K562 (cell line): ENCODE measurements at regions not wholly inside any gene's neighbourhood (a gene's known extent, or its start where the extent isn't known, plus 50 kb on each side); places are given as distances from the start of the nearest gene placed in this dataset.

Source experiments
- ARID2 ChIP-seq: fragments of 450-650 bp; IDR thresholded peaks from 2 replicates; pipeline ENCODE4 v1.6.1; 2017; ENCODE audit warnings: antibody characterized with exemption, mild to moderate bottlenecking
- DPF2 ChIP-seq: fragments of 450-650 bp; IDR thresholded peaks from 2 replicates; pipeline ENCODE4 v1.6.1; 2016
- POLR2AphosphoS5 ChIP-seq: IDR thresholded peaks from 2 replicates; pipeline ENCODE4 v1.6.1; 2011; ENCODE audit warnings: mild to moderate bottlenecking, low read depth, low read length, moderate library complexity; ENCODE audit not compliant: control insufficient read depth, insufficient read depth
- POLR2H ChIP-seq: IDR thresholded peaks from 2 replicates; pipeline ENCODE4 v1.6.1; 2016; ENCODE audit warnings: missing genetic modification characterization, low read depth, mild to moderate bottlenecking, control low read depth, missing compliant biosample characterization, moderate library complexity
- SIX5 ChIP-seq, 2 experiments: IDR thresholded peaks; 2 replicates each; pipeline ENCODE4 v1.6.1; 2011; ENCODE audit warnings: low read length in 2 of 2, borderline replicate concordance in 1 of 2, low read depth in 1 of 2, mild to moderate bottlenecking in 1 of 2, moderate library complexity in 1 of 2; ENCODE audit not compliant: insufficient read depth in 1 of 2
- TCF7 ChIP-seq: sonication (generic); IDR thresholded peaks from 2 replicates; pipeline ENCODE4 v1.6.1; 2016; ENCODE audit warnings: antibody characterized with exemption, borderline replicate concordance
- ZBTB1 ChIP-seq: sonication (generic); formaldehyde crosslinking; IDR thresholded peaks from 2 replicates; pipeline ENCODE4 v1.8.1; 2023; ENCODE audit warnings: missing genetic modification reagents, low read depth, mild to moderate bottlenecking, borderline replicate concordance
- TF ChIP-seq, protein P1 (sequence below), 2 experiments: fragments of 450-650 bp; IDR thresholded peaks; 2 replicates each; pipeline ENCODE4 v1.6.1; 2016; ENCODE audit warnings: mild to moderate bottlenecking in 2 of 2, borderline replicate concordance in 1 of 2, low read depth in 1 of 2, moderate library complexity in 1 of 2
- TF ChIP-seq, protein P2 (sequence below): fragments of 250-450 bp; sonication (Bioruptor Pico); IDR thresholded peaks from 2 replicates; pipeline ENCODE4 v1.5.0; 2021; ENCODE audit warnings: mild to moderate bottlenecking, borderline replicate concordance
- TF ChIP-seq, protein P3 (sequence below): fragments of 450-650 bp; IDR thresholded peaks from 2 replicates; pipeline ENCODE4 v1.6.1; 2017; ENCODE audit warnings: antibody characterized with exemption, mild to moderate bottlenecking

DNA sequence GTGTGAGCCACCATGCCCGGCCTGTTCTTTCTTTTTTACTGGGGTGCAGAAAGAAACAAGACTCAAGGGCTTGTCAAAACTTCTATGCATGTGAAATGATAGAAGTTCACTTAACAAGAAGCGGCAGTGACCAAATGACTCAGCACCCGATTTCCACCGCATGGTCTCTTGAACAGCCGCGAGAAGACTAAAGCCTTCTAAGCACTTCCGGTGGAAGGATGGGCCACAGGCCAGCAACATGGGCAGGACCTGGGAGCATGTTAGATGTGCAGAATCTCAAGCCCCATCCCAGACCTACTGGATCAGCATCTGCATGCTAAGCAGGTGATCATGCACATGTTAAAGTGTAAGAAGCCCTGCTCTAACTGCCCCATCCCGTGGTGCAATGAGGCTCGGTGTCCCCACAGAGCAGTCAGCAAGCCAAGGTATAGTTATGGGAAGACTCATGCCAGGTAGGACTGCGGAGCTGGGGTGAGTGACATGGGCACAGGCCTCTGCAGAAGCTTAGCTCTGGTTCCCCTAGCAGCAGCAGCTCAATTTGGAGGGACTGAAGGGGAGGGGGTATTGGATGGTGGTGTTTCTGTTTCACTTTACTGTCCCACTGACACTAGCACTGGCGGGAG, 88.5 kb upstream of the HNF1B start (continued):
- TF ChIP-seq, protein P1, sequence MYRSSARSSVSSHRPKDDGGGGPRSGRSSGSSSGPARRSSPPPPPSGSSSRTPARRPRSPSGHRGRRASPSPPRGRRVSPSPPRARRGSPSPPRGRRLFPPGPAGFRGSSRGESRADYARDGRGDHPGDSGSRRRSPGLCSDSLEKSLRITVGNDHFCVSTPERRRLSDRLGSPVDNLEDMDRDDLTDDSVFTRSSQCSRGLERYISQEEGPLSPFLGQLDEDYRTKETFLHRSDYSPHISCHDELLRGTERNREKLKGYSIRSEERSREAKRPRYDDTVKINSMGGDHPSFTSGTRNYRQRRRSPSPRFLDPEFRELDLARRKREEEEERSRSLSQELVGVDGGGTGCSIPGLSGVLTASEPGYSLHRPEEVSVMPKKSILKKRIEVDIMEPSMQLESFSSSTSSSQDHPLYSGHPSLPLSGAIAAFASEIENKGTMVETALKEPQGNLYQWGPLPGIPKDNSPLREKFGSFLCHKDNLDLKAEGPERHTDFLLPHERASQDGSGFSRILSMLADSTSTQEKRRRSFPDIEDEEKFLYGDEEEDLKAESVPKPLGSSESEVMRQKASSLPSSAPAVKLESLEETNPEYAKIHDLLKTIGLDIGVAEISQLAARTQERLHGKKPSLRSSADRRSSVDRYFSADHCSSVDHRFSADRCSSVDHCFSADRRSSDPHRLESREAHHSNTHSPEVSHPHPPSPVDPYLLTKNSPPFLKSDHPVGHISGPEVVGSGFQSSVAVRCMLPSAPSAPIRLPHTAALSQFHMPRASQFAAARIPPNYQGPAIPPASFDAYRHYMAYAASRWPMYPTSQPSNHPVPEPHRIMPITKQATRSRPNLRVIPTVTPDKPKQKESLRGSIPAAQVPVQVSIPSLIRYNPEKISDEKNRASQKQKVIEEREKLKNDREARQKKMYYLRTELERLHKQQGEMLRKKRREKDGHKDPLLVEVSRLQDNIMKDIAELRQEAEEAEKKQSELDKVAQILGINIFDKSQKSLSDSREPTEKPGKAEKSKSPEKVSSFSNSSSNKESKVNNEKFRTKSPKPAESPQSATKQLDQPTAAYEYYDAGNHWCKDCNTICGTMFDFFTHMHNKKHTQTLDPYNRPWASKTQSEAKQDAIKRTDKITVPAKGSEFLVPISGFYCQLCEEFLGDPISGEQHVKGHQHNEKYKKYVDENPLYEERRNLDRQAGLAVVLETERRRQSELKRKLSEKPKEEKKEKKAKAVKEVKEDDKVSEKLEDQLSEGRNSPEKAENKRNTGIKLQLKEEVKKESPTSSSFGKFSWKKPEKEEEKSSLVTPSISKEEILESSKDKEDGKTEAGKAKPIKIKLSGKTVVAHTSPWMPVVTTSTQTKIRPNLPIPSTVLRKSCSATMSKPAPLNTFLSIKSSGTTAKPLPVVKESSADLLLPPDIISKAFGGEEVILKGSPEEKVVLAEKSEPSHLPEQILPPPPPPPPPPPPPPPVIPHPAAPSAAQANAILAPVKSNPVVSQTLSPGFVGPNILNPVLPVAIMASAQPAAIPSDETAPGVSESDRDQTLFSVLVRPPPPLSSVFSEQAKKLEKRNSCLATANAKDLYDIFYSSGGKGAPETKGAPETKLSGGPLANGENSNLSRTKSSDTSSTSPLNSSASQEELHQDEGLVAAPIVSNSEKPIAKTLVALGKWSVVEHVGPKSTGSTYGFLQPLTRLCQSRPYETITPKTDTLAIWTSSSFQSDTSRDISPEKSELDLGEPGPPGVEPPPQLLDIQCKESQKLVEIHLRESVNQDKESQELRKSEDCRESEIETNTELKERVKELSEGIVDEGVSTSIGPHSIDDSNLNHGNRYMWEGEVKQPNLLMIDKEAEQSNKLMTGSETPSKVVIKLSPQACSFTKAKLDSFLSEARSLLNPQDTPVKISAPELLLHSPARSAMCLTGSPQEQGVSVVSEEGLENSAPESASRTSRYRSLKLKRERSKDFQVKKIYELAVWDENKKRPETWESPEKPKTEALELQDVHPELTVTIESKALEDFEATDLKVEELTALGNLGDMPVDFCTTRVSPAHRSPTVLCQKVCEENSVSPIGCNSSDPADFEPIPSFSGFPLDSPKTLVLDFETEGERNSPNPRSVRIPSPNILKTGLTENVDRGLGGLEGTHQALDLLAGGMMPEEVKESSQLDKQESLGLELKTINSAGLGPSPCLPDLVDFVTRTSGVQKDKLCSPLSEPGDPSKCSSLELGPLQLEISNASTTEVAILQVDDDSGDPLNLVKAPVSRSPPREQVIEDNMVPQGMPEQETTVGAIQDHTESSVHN (IDR thresholded peaks at IDR 0.05; ENCODE audit: borderline replicate concordance in 1 of 2, low read depth in 1 of 2), result no peak
- TF ChIP-seq ZBTB1 (no peak), POLR2AphosphoS5 (no peak), SIX5 (IDR thresholded peaks at IDR 0.05; ENCODE audit: borderline replicate concordance in 1 of 2, insufficient read depth in 1 of 2, low read depth in 1 of 2, low read length in 2 of 2) (no peak), POLR2H (no peak), DPF2 (no peak), TCF7 (no peak), ARID2 (no peak)
- TF ChIP-seq, protein P2, sequence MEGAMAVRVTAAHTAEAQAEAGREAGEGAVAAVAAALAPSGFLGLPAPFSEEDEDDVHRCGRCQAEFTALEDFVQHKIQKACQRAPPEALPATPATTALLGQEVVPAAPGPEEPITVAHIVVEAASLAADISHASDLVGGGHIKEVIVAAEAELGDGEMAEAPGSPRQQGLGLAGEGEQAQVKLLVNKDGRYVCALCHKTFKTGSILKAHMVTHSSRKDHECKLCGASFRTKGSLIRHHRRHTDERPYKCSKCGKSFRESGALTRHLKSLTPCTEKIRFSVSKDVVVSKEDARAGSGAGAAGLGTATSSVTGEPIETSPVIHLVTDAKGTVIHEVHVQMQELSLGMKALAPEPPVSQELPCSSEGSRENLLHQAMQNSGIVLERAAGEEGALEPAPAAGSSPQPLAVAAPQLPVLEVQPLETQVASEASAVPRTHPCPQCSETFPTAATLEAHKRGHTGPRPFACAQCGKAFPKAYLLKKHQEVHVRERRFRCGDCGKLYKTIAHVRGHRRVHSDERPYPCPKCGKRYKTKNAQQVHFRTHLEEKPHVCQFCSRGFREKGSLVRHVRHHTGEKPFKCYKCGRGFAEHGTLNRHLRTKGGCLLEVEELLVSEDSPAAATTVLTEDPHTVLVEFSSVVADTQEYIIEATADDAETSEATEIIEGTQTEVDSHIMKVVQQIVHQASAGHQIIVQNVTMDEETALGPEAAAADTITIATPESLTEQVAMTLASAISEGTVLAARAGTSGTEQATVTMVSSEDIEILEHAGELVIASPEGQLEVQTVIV (CRISPR knock-in tag), result no peak
- TF ChIP-seq, protein P3, sequence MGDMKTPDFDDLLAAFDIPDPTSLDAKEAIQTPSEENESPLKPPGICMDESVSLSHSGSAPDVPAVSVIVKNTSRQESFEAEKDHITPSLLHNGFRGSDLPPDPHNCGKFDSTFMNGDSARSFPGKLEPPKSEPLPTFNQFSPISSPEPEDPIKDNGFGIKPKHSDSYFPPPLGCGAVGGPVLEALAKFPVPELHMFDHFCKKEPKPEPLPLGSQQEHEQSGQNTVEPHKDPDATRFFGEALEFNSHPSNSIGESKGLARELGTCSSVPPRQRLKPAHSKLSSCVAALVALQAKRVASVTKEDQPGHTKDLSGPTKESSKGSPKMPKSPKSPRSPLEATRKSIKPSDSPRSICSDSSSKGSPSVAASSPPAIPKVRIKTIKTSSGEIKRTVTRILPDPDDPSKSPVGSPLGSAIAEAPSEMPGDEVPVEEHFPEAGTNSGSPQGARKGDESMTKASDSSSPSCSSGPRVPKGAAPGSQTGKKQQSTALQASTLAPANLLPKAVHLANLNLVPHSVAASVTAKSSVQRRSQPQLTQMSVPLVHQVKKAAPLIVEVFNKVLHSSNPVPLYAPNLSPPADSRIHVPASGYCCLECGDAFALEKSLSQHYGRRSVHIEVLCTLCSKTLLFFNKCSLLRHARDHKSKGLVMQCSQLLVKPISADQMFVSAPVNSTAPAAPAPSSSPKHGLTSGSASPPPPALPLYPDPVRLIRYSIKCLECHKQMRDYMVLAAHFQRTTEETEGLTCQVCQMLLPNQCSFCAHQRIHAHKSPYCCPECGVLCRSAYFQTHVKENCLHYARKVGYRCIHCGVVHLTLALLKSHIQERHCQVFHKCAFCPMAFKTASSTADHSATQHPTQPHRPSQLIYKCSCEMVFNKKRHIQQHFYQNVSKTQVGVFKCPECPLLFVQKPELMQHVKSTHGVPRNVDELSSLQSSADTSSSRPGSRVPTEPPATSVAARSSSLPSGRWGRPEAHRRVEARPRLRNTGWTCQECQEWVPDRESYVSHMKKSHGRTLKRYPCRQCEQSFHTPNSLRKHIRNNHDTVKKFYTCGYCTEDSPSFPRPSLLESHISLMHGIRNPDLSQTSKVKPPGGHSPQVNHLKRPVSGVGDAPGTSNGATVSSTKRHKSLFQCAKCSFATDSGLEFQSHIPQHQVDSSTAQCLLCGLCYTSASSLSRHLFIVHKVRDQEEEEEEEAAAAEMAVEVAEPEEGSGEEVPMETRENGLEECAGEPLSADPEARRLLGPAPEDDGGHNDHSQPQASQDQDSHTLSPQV, result 0 out of 2 replicates have a peak, but pooled peaks have one; percentile 51
